K562 (cell line): ENCODE measurements at regions not wholly inside any gene's neighbourhood (a gene's known extent, or its start where the extent isn't known, plus 50 kb on each side); places are given as distances from the start of the nearest gene placed in this dataset.

Source experiments
- CBFA2T3 ChIP-seq: fragments of 450-650 bp; IDR thresholded peaks from 2 replicates; pipeline ENCODE4 v1.6.1; 2017
- CTCF ChIP-seq, 3 experiments: IDR thresholded peaks in 2 of 3; conservative IDR thresholded peaks in 1 of 3; 2 replicates each; pipeline ENCODE4 v1.5.1; 2011 to 2012; ENCODE audit warnings: low read length in 3 of 3, mild to moderate bottlenecking in 3 of 3, control low read depth in 2 of 3, improper control_type of control experiment in 1 of 3, inconsistent platforms in 1 of 3, low read depth in 1 of 3, mixed read lengths in 1 of 3, moderate library complexity in 1 of 3; ENCODE audit not compliant: insufficient read depth in 2 of 3
- EZH2 ChIP-seq: IDR thresholded peaks from 2 replicates; pipeline ENCODE4 v1.6.1; 2012; ENCODE audit warnings: low read depth, mild to moderate bottlenecking, inconsistent platforms, low read length, borderline replicate concordance
- GATA2 ChIP-seq: sonication (generic); formaldehyde crosslinking; IDR thresholded peaks from 2 replicates; pipeline ENCODE4 v1.4.0; 2020; ENCODE audit warnings: mild to moderate bottlenecking, missing genetic modification reagents
- NR2C2 ChIP-seq, 2 experiments: fragments of 200-800 bp in 1 of 2; sonication (Bioruptor generic) in 1 of 2; sonication (generic) in 1 of 2; formaldehyde crosslinking in 1 of 2; IDR thresholded peaks; 2 replicates each; pipeline versions ENCODE4 v1.6.1 to v1.8.0; 2016 to 2022; ENCODE audit warnings: mild to moderate bottlenecking in 1 of 2, missing compliant biosample characterization in 1 of 2, missing genetic modification characterization in 1 of 2, missing genetic modification reagents in 1 of 2
- POLR2A ChIP-seq: fragments of 450-650 bp; conservative IDR thresholded peaks from 2 replicates; pipeline ENCODE4 v1.6.1; 2016
- RAD51 ChIP-seq: fragments of 450-650 bp; IDR thresholded peaks from 2 replicates; pipeline ENCODE4 v1.7.1; 2016; ENCODE audit warnings: low read depth, mild to moderate bottlenecking, borderline replicate concordance
- RBBP5 ChIP-seq: fragments of 200-600 bp; sonication (generic); IDR thresholded peaks from 2 replicates; pipeline ENCODE4 v1.6.1; 2012; ENCODE audit warnings: borderline replicate concordance, mild to moderate bottlenecking, low read length, control low read depth, inconsistent platforms; ENCODE audit not compliant: insufficient read depth, poor library complexity, severe bottlenecking

- TF ChIP-seq CBFA2T3 (no peak), RBBP5 (no peak), POLR2A (no peak), EZH2 (no peak), RAD51 (no peak), NR2C2 (CRISPR knock-in tag; IDR thresholded peaks at IDR 0.05) (no peak), NR2C2 (tag; IDR thresholded peaks at IDR 0.05) (no peak), CTCF (IDR thresholded peaks at IDR 0.05 in 2 of 3, conservative IDR thresholded peaks at IDR 0.05 in 1 of 3; ENCODE audit: insufficient read depth in 2 of 3, low read depth in 1 of 3, low read length in 3 of 3) (no peak), GATA2 (no peak)
Measured at GRCh38 chrX:13415509-13415908, 95.7 kb upstream of the ATXN3L start.
